Lower lobe of right lung (tissue), 2 donors: ENCODE measurements at regions not wholly inside any gene's neighbourhood (a gene's known extent, or its start where the extent isn't known, plus 50 kb on each side); places are given as distances from the start of the nearest gene placed in this dataset.

Source experiments
- ATAC-seq, 2 donors: fragments of 200-7000 bp; cut with Tn5 transposase; one replicate each; pipeline ENCODE4 v1.9.1; 2020 to 2022; ENCODE audit warnings: mild to moderate bottlenecking in 2 of 2, moderate library complexity in 2 of 2
- DNase-seq: peaks from one replicate; pipeline ENCODE4 v3.0.0-alpha.2; 2020
- H3K27ac ChIP-seq: fragments of 200-600 bp; one replicate; pipeline ENCODE4 v1.8.0; 2022
- H3K27me3 ChIP-seq: fragments of 200-600 bp; one replicate; pipeline ENCODE4 v1.8.0; 2022; ENCODE audit warnings: low read depth
- H3K36me3 ChIP-seq: fragments of 200-600 bp; one replicate; pipeline ENCODE4 v1.8.0; 2022; ENCODE audit warnings: mild to moderate bottlenecking
- H3K4me1 ChIP-seq: fragments of 200-600 bp; one replicate; pipeline ENCODE4 v1.8.0; 2022
- H3K4me3 ChIP-seq: fragments of 200-600 bp; one replicate; pipeline ENCODE4 v1.8.0; 2022; ENCODE audit warnings: mild to moderate bottlenecking
- H3K9me3 ChIP-seq: fragments of 200-600 bp; one replicate; pipeline ENCODE4 v1.8.0; 2022
- intact Hi-C: fragments of 100-400 bp; cut with DNase I; formaldehyde crosslinking; loops from one replicate; pipeline ENCODE4 v1.11.0; 2022
- TF ChIP-seq, protein P1 (sequence below): fragments of 200-600 bp; IDR thresholded peaks from one replicate; pipeline ENCODE4 v1.8.0; 2022; ENCODE audit warnings: antibody characterized with exemption, mild to moderate bottlenecking
- donor health status: DM: no; HTN: yes; CAD: no; lungs with severe emphysema.

DNA sequence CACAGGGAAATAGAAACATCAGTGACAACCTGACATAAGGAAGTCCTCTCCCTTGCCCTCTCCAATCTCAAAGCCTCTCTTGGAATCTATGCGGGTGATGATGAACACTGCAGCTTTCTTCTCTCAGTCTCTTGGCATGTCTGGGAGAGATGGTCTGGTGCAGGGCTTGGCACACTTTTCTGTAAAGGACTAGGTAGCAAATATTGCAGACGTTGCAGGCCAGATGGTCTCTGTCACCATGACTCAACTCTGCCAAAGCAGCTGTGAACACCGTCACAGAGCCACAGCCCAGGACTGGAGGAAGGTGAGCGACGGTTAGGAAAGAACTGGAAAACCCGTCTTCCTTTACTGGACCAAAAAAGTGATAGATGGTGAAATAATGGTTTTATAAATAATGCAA lies 591.0 kb upstream of the TMEM132C start:
- intact Hi-C loops = no loop called here

DNA sequence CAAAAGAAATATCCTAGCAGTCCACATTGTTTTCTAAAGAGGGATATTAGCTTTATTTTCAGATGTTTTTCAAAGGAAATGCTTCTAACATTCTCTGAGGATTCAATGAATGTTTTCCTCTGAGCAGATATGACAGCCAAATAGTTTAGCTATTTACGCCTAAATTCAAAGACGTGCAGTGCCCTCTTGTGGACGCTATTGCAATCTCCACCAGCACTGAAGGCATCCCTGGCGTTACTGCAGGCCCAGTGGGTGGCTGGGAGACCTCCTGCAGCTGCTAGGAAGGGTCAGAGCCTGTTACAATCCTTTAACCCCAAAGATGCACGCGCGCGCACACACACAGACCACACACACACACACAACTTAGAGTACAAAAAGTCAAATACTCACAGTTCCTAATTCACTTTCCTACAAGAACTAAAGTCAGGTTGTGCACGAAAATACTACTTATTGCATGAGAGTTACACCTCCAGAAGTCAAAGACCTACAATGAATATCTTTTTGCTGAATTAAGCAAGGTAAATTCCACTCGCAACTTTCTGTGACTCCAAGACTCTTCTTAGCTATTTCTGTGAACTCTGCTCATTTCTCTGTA lies 589.3 kb upstream of the TMEM132C start:
- intact Hi-C loops = no loop called here
- Histone ChIP-seq H3K36me3 (no peaks in the 10 kb centered on the region), H3K4me1 (no peaks in the 10 kb centered on the region), H3K27me3 (no peaks in the 10 kb centered on the region), H3K4me3 (no peak overlapping the region), H3K27ac (no peak overlapping the region), H3K9me3 (no peaks in the 10 kb centered on the region)
- TF ChIP-seq, protein P1, sequence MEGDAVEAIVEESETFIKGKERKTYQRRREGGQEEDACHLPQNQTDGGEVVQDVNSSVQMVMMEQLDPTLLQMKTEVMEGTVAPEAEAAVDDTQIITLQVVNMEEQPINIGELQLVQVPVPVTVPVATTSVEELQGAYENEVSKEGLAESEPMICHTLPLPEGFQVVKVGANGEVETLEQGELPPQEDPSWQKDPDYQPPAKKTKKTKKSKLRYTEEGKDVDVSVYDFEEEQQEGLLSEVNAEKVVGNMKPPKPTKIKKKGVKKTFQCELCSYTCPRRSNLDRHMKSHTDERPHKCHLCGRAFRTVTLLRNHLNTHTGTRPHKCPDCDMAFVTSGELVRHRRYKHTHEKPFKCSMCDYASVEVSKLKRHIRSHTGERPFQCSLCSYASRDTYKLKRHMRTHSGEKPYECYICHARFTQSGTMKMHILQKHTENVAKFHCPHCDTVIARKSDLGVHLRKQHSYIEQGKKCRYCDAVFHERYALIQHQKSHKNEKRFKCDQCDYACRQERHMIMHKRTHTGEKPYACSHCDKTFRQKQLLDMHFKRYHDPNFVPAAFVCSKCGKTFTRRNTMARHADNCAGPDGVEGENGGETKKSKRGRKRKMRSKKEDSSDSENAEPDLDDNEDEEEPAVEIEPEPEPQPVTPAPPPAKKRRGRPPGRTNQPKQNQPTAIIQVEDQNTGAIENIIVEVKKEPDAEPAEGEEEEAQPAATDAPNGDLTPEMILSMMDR = peak; percentile 73
- DNase-seq = peak; percentile 54
- peak; percentile 49 to 80 for ATAC-seq

More for the DNA sequence above, 591.0 kb upstream of the TMEM132C start:
- Histone ChIP-seq H3K4me1 (no peaks in the 10 kb centered on the region), H3K9me3 (no peaks in the 10 kb centered on the region), H3K27me3 (no peaks in the 10 kb centered on the region), H3K27ac (no peak overlapping the region), H3K36me3 (no peaks in the 10 kb centered on the region), H3K4me3 (no peak overlapping the region)
- TF ChIP-seq, protein P1 = no peak
- ATAC-seq (no peak), DNase-seq (no peak)

DNA sequence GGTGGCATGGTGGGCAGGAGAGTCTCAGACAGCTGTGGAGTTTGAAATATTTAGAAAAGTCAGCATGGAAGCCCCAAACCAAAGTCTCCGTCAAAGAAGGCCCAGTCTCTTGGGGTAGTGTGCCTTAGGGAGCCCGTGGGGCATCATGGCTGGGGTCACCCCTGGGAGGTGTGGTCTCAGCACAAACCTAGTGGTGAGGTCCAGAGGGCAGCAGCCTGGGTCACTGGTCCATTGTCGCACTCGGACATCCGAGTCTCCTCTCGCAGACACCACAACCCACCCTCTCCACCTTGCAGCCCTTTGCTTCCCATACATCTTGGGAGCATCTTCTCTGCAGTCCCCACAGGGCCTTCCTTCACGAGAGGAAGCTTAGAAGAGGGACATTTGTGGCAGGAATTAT lies 588.0 kb upstream of the TMEM132C start:
- no peaks in the 10 kb centered on the region for H3K36me3 ChIP-seq
- H3K27me3 ChIP-seq = no peaks in the 10 kb centered on the region
- no peaks in the 10 kb centered on the region for H3K9me3 ChIP-seq
- intact Hi-C loops = no loop called here
- no peak for ATAC-seq
- H3K4me3 ChIP-seq = no peak overlapping the region
- no peaks in the 10 kb centered on the region for H3K4me1 ChIP-seq
- TF ChIP-seq, protein P1 = no peak
- DNase-seq = no peak
- no peak overlapping the region for H3K27ac ChIP-seq

DNA sequence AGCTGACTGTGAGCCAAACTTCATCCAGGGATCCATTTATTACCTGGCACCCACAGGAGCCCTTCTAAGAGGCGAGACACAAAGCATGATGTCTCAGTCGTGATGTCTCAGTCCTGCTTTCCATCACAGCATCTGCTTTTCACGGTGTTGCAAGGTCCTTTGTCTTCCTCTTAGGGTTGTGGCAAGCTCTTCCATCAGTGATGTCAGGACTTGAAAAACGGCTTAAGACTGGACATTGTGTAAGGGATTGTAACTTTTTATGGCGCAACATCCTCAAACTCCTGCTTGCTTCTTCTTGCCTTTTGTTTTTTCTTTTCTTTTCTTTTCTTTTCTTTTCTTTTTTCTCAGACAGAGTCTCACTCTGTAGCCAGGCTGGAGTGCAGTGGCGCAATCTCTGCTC lies 586.5 kb upstream of the TMEM132C start:
- Histone ChIP-seq H3K4me1 (no peaks in the 10 kb centered on the region), H3K36me3 (no peaks in the 10 kb centered on the region), H3K27ac (no peak overlapping the region), H3K4me3 (no peak overlapping the region), H3K9me3 (no peaks in the 10 kb centered on the region), H3K27me3 (no peaks in the 10 kb centered on the region)
- ATAC-seq (no peak), DNase-seq (no peak)
- TF ChIP-seq, protein P1 = no peak
- intact Hi-C loops = no loop called here

DNA sequence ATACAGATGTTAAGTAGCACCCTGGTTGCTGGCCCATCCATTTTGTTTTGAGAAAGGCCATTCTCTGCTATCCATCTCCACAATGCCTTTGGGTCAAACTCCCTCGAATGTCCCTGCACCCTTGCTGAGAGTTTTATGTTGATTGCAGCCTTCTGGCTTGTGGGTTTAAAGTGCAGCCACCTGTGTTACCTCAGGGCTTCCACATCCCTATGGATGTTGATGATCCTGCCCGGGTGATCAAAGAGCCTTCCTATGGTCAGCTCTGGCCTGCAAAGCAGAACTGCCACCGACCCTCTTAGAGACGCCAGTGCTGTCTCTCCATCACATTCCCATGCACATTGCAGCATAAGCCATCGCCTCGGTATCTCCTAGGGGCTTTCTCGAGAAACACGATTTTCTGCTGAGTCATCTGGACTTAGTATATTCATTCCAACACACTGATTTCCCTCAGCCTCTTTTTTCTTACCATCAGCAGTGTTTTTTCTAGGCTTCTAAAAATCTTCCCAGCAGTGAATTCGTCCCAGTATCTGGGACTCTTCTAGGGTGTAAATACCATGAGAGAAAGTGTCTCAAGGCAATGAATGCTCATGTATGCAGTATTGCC lies 585.7 kb upstream of the TMEM132C start:
- no peaks in the 10 kb centered on the region for H3K9me3 ChIP-seq
- intact Hi-C loops = no loop called here
- ATAC-seq (no peak), DNase-seq (no peak)
- TF ChIP-seq, protein P1 = no peak
- no peak overlapping the region for H3K27ac ChIP-seq
- H3K4me3 ChIP-seq = no peak overlapping the region
- no peaks in the 10 kb centered on the region for H3K27me3 ChIP-seq
- H3K4me1 ChIP-seq = no peaks in the 10 kb centered on the region
- H3K36me3 ChIP-seq = no peaks in the 10 kb centered on the region
